ENCODE measurements at regions not wholly inside any gene's neighbourhood (a gene's known extent, or its start where the extent isn't known, plus 50 kb on each side); places are given as distances from the start of the nearest gene placed in this dataset.

- TF ChIP-seq ZNF274 (IDR thresholded peaks at IDR 0.05; ENCODE audit: low read depth, low read length) (no peak), YY1 (IDR thresholded peaks at IDR 0.05; ENCODE audit: insufficient read depth, insufficient read length) (no peak), SUZ12 (IDR thresholded peaks at IDR 0.05; ENCODE audit: extremely low read depth, insufficient read depth, insufficient read length) (no peak)
- Histone ChIP-seq H3K4me1 (ENCODE audit: insufficient read depth, insufficient read length) (no peaks in the 10 kb centered on the region), H3K36me3 (ENCODE audit: insufficient read depth, insufficient read length, low read length) (no peaks in the 10 kb centered on the region), H3K9me3 (ENCODE audit: insufficient read depth, low read length) (no peaks in the 10 kb centered on the region), H3K27me3 (ENCODE audit: insufficient read depth, insufficient read length) (no peaks in the 10 kb centered on the region), H3K9ac (ENCODE audit: insufficient read length, low read depth) (no peak overlapping the region), H3K4me3 (ENCODE audit: insufficient read length, low read depth) (no peak overlapping the region)
- DNase-seq (ENCODE audit: low read depth, low spot score) = no peak
Observed at GRCh38 chr18:40565805-40566509, 1389.1 kb upstream of the PIK3C3 start.

GRCh38 chr18:40559556-40559955, 1395.5 kb upstream of the PIK3C3 start:
- H3K9me3 ChIP-seq (ENCODE audit: insufficient read depth, low read length) = no peaks in the 10 kb centered on the region
- no peak for DNase-seq (ENCODE audit: low read depth, low spot score)
- H3K36me3 ChIP-seq (ENCODE audit: insufficient read depth, insufficient read length, low read length) = no peaks in the 10 kb centered on the region
- no peaks in the 10 kb centered on the region for H3K4me1 ChIP-seq (ENCODE audit: insufficient read depth, insufficient read length)
- no peak overlapping the region for H3K9ac ChIP-seq (ENCODE audit: insufficient read length, low read depth)
- H3K27me3 ChIP-seq (ENCODE audit: insufficient read depth, insufficient read length) = no peaks in the 10 kb centered on the region
- H3K4me3 ChIP-seq (ENCODE audit: insufficient read length, low read depth) = no peak overlapping the region
- TF ChIP-seq ZNF274 (IDR thresholded peaks at IDR 0.05; ENCODE audit: low read depth, low read length) (no peak), SUZ12 (IDR thresholded peaks at IDR 0.05; ENCODE audit: extremely low read depth, insufficient read depth, insufficient read length) (no peak), YY1 (IDR thresholded peaks at IDR 0.05; ENCODE audit: insufficient read depth, insufficient read length) (no peak)

- no peak for DNase-seq (ENCODE audit: low read depth, low spot score)
- Histone ChIP-seq H3K9me3 (ENCODE audit: insufficient read depth, low read length) (no peaks in the 10 kb centered on the region), H3K27me3 (ENCODE audit: insufficient read depth, insufficient read length) (no peaks in the 10 kb centered on the region), H3K4me1 (ENCODE audit: insufficient read depth, insufficient read length) (no peaks in the 10 kb centered on the region), H3K9ac (ENCODE audit: insufficient read length, low read depth) (no peak overlapping the region), H3K4me3 (ENCODE audit: insufficient read length, low read depth) (no peak overlapping the region), H3K36me3 (ENCODE audit: insufficient read depth, insufficient read length, low read length) (no peaks in the 10 kb centered on the region)
- TF ChIP-seq ZNF274 (IDR thresholded peaks at IDR 0.05; ENCODE audit: low read depth, low read length) = no peak
- TF ChIP-seq YY1 (IDR thresholded peaks at IDR 0.05; ENCODE audit: insufficient read depth, insufficient read length) = no peak
- no peak for TF ChIP-seq SUZ12 (IDR thresholded peaks at IDR 0.05; ENCODE audit: extremely low read depth, insufficient read depth, insufficient read length)
Observed at GRCh38 chr18:40558706-40559392, 1396.2 kb upstream of the PIK3C3 start.

- no peak for DNase-seq (ENCODE audit: low read depth, low spot score)
- Histone ChIP-seq H3K9me3 (ENCODE audit: insufficient read depth, low read length) (no peaks in the 10 kb centered on the region), H3K4me1 (ENCODE audit: insufficient read depth, insufficient read length) (no peaks in the 10 kb centered on the region), H3K9ac (ENCODE audit: insufficient read length, low read depth) (no peak overlapping the region), H3K27me3 (ENCODE audit: insufficient read depth, insufficient read length) (no peaks in the 10 kb centered on the region), H3K36me3 (ENCODE audit: insufficient read depth, insufficient read length, low read length) (no peaks in the 10 kb centered on the region), H3K4me3 (ENCODE audit: insufficient read length, low read depth) (no peak overlapping the region)
- no peak for TF ChIP-seq SUZ12 (IDR thresholded peaks at IDR 0.05; ENCODE audit: extremely low read depth, insufficient read depth, insufficient read length)
- TF ChIP-seq ZNF274 (IDR thresholded peaks at IDR 0.05; ENCODE audit: low read depth, low read length) = no peak
Observed at GRCh38 chr18:40555914-40556313, 1399.1 kb upstream of the PIK3C3 start.

GRCh38 chr18:40553029-40553428, 1402.0 kb upstream of the PIK3C3 start:
- no peak for DNase-seq (ENCODE audit: low read depth, low spot score)
- no peaks in the 10 kb centered on the region for H3K36me3 ChIP-seq (ENCODE audit: insufficient read depth, insufficient read length, low read length)
- TF ChIP-seq YY1 (IDR thresholded peaks at IDR 0.05; ENCODE audit: insufficient read depth, insufficient read length) (no peak), SUZ12 (IDR thresholded peaks at IDR 0.05; ENCODE audit: extremely low read depth, insufficient read depth, insufficient read length) (no peak), ZNF274 (IDR thresholded peaks at IDR 0.05; ENCODE audit: low read depth, low read length) (no peak)

GRCh38 chr18:40546875-40547274, 1408.2 kb upstream of the PIK3C3 start:
- H3K9ac ChIP-seq (ENCODE audit: insufficient read length, low read depth) = no peak overlapping the region
- no peak for DNase-seq (ENCODE audit: low read depth, low spot score)
- TF ChIP-seq YY1 (IDR thresholded peaks at IDR 0.05; ENCODE audit: insufficient read depth, insufficient read length) = no peak
- TF ChIP-seq SUZ12 (IDR thresholded peaks at IDR 0.05; ENCODE audit: extremely low read depth, insufficient read depth, insufficient read length) = no peak
- no peak for TF ChIP-seq ZNF274 (IDR thresholded peaks at IDR 0.05; ENCODE audit: low read depth, low read length)

More at GRCh38 chr18:40553029-40553428, 1402.0 kb upstream of the PIK3C3 start:
- no peaks in the 10 kb centered on the region for H3K4me1 ChIP-seq (ENCODE audit: insufficient read depth, insufficient read length)
- no peaks in the 10 kb centered on the region for H3K27me3 ChIP-seq (ENCODE audit: insufficient read depth, insufficient read length)
- no peak overlapping the region for H3K9ac ChIP-seq (ENCODE audit: insufficient read length, low read depth)
- no peaks in the 10 kb centered on the region for H3K9me3 ChIP-seq (ENCODE audit: insufficient read depth, low read length)
- no peak overlapping the region for H3K4me3 ChIP-seq (ENCODE audit: insufficient read length, low read depth)

GRCh38 chr18:40534723-40535122, 1420.3 kb upstream of the PIK3C3 start:
- no peak for TF ChIP-seq YY1 (IDR thresholded peaks at IDR 0.05; ENCODE audit: insufficient read depth, insufficient read length)
- TF ChIP-seq SUZ12 (IDR thresholded peaks at IDR 0.05; ENCODE audit: extremely low read depth, insufficient read depth, insufficient read length) = no peak
- TF ChIP-seq ZNF274 (IDR thresholded peaks at IDR 0.05; ENCODE audit: low read depth, low read length) = no peak
- H3K36me3 ChIP-seq (ENCODE audit: insufficient read depth, insufficient read length, low read length) = no peaks in the 10 kb centered on the region
- no peak overlapping the region for H3K9ac ChIP-seq (ENCODE audit: insufficient read length, low read depth)
- H3K9me3 ChIP-seq (ENCODE audit: insufficient read depth, low read length) = no peaks in the 10 kb centered on the region
- no peaks in the 10 kb centered on the region for H3K27me3 ChIP-seq (ENCODE audit: insufficient read depth, insufficient read length)
- no peak overlapping the region for H3K4me3 ChIP-seq (ENCODE audit: insufficient read length, low read depth)
- no peaks in the 10 kb centered on the region for H3K4me1 ChIP-seq (ENCODE audit: insufficient read depth, insufficient read length)
- DNase-seq (ENCODE audit: low read depth, low spot score) = no peak

More at GRCh38 chr18:40546875-40547274, 1408.2 kb upstream of the PIK3C3 start:
- no peak overlapping the region for H3K4me3 ChIP-seq (ENCODE audit: insufficient read length, low read depth)
- H3K4me1 ChIP-seq (ENCODE audit: insufficient read depth, insufficient read length) = no peaks in the 10 kb centered on the region
- no peaks in the 10 kb centered on the region for H3K27me3 ChIP-seq (ENCODE audit: insufficient read depth, insufficient read length)
- no peaks in the 10 kb centered on the region for H3K36me3 ChIP-seq (ENCODE audit: insufficient read depth, insufficient read length, low read length)
- no peaks in the 10 kb centered on the region for H3K9me3 ChIP-seq (ENCODE audit: insufficient read depth, low read length)

Measured in NT2/D1 (cell line).